IMR-90 (cell line): ENCODE measurements at regions not wholly inside any gene's neighbourhood (a gene's known extent, or its start where the extent isn't known, plus 50 kb on each side); places are given as distances from the start of the nearest gene placed in this dataset.

Experiments
- ATAC-seq: fragments of 200-7000 bp; cut with Tn5 transposase; 2 replicates; pipeline ENCODE4 v1.9.1; 2020; ENCODE audit warnings: low read depth, mild to moderate bottlenecking, moderate library complexity
- BruUV-seq: library from RNA; stranded (reverse); fragments of 400-500 nt; replicated peaks from 2 replicates; lab custom pipeline; 2021; lab: Mats Ljungman, UMichigan
- CTCF ChIA-PET: fragments of 300-600 bp; formaldehyde crosslinking; extraction: SDS; loops from one replicate; lab custom pipeline; 2021; ENCODE audit warnings: antibody characterized with exemption; lab: Yijun Ruan, JAX
- POLR2A ChIA-PET: fragments of 300-600 bp; sonication (Branson Sonifier 250); formaldehyde crosslinking; loops from one replicate; lab custom pipeline; 2022; ENCODE audit warnings: antibody characterized with exemption; ENCODE audit not compliant: unreplicated experiment; lab: Charles Lee
- DNase-seq: peaks from one replicate; pipeline ENCODE4 v3.0.0; 2013
- H2AFZ ChIP-seq: replicated peaks from 2 replicates; pipeline ENCODE3; 2013; ENCODE audit warnings: low read length, mild to moderate bottlenecking; ENCODE audit not compliant: poor library complexity
- H2AK5ac ChIP-seq: 2 replicates; pipeline ENCODE4 v1.6.1; 2013; ENCODE audit warnings: low read depth, low read length, inconsistent platforms
- H2AK9ac ChIP-seq: replicated peaks from 2 replicates; pipeline ENCODE3; 2013; ENCODE audit warnings: mild to moderate bottlenecking, low read depth, low read length, moderate library complexity; ENCODE audit not compliant: poor library complexity
- H2BK120ac ChIP-seq: 2 replicates; pipeline ENCODE4 v1.6.1; 2013; ENCODE audit warnings: low read depth, low read length, inconsistent platforms
- H2BK15ac ChIP-seq: 3 replicates; pipeline ENCODE4 v1.6.1; 2013; ENCODE audit warnings: low read depth, low read length, inconsistent platforms
- H2BK20ac ChIP-seq: 2 replicates; pipeline ENCODE4 v1.6.1; 2013; ENCODE audit warnings: low read depth, mild to moderate bottlenecking, inconsistent platforms, low read length, moderate library complexity
- H2BK5ac ChIP-seq: 2 replicates; pipeline ENCODE4 v1.6.1; 2013; ENCODE audit warnings: mild to moderate bottlenecking, low read depth, low read length, inconsistent platforms; ENCODE audit not compliant: poor library complexity, severe bottlenecking
- H3K14ac ChIP-seq: replicated peaks from 2 replicates; pipeline ENCODE4 v1.6.1; 2013; ENCODE audit warnings: low read depth, low read length, inconsistent platforms
- H3K18ac ChIP-seq: 2 replicates; pipeline ENCODE4 v1.6.1; 2013; ENCODE audit warnings: low read depth, low read length, control low read depth
- H3K23ac ChIP-seq: 2 replicates; pipeline ENCODE4 v1.6.1; 2013; ENCODE audit warnings: low read depth, low read length, inconsistent platforms
- H3K27ac ChIP-seq: 2 replicates; pipeline ENCODE4 v1.5.1; 2013; ENCODE audit warnings: mild to moderate bottlenecking, control low read depth, low read length; ENCODE audit not compliant: insufficient read depth
- H3K27me3 ChIP-seq: 2 replicates; pipeline ENCODE4 v1.6.1; 2013; ENCODE audit warnings: low read length; ENCODE audit not compliant: control insufficient read depth, insufficient read depth
- H3K36me3 ChIP-seq: 2 replicates; pipeline ENCODE4 v1.6.1; 2013; ENCODE audit warnings: low read length, mixed read lengths; ENCODE audit not compliant: control insufficient read depth, insufficient read depth
- H3K4ac ChIP-seq: 2 replicates; pipeline ENCODE4 v1.6.1; 2013; ENCODE audit warnings: low read depth, low read length, inconsistent platforms
- H3K4me1 ChIP-seq: 2 replicates; pipeline ENCODE4 v1.6.1; 2013; ENCODE audit warnings: low read length, mixed read lengths; ENCODE audit not compliant: control insufficient read depth, insufficient read depth
- H3K4me2 ChIP-seq: 2 replicates; pipeline ENCODE4 v1.6.1; 2013; ENCODE audit warnings: low read depth, mild to moderate bottlenecking, control low read depth, low read length, moderate library complexity
- H3K4me3 ChIP-seq: 2 replicates; pipeline ENCODE4 v1.5.1; 2013; ENCODE audit warnings: low read depth, mild to moderate bottlenecking, control low read depth, low read length, moderate library complexity; ENCODE audit not compliant: insufficient read depth
- H3K56ac ChIP-seq: 2 replicates; pipeline ENCODE4 v1.6.1; 2013; ENCODE audit warnings: low read length, inconsistent platforms; ENCODE audit not compliant: insufficient read depth; ENCODE audit errors: extremely low read depth
- H3K79me1 ChIP-seq, 2 experiments: 2 replicates each; pipeline ENCODE4 v1.6.1; 2013; ENCODE audit warnings: low read length in 2 of 2, inconsistent platforms in 1 of 2, low read depth in 1 of 2
- H3K9ac ChIP-seq: 2 replicates; pipeline ENCODE4 v1.6.1; 2013; ENCODE audit warnings: low read depth, low read length, control low read depth
- H3K9me1 ChIP-seq: 2 replicates; pipeline ENCODE4 v1.6.1; 2013; ENCODE audit warnings: low read length, inconsistent platforms; ENCODE audit not compliant: insufficient read depth
- H3K9me3 ChIP-seq: 2 replicates; pipeline ENCODE4 v1.6.1; 2013; ENCODE audit warnings: low read length; ENCODE audit not compliant: control insufficient read depth, insufficient read depth
- H4K20me1 ChIP-seq: 2 replicates; pipeline ENCODE4 v1.6.1; 2013; ENCODE audit warnings: low read length, inconsistent platforms; ENCODE audit not compliant: insufficient read depth
- H4K5ac ChIP-seq: 2 replicates; pipeline ENCODE4 v1.6.1; 2013; ENCODE audit warnings: mild to moderate bottlenecking, low read depth, low read length, control low read depth
- H4K8ac ChIP-seq, 2 experiments: 2 replicates each; pipeline ENCODE4 v1.6.1; 2013; ENCODE audit warnings: low read depth in 2 of 2, low read length in 2 of 2, control low read depth in 1 of 2, inconsistent platforms in 1 of 2
- H4K91ac ChIP-seq: 2 replicates; pipeline ENCODE4 v1.6.1; 2013; ENCODE audit warnings: low read depth, low read length, inconsistent platforms; ENCODE audit not compliant: insufficient read depth
- BHLHE40 ChIP-seq: fragments of 150-350 bp; IDR thresholded peaks from 2 replicates; pipeline ENCODE4 v1.6.1; 2016; ENCODE audit warnings: mild to moderate bottlenecking, low read depth, low read length
- CEBPB ChIP-seq: IDR thresholded peaks from 2 replicates; pipeline ENCODE4 v1.6.1; 2012; ENCODE audit warnings: low read depth, low read length, improper control_type of control experiment
- CHD1 ChIP-seq: IDR thresholded peaks from 2 replicates; pipeline ENCODE4 v1.6.1; 2012; ENCODE audit warnings: low read depth, low read length, improper control_type of control experiment
- CTCF ChIP-seq: conservative IDR thresholded peaks from 2 replicates; pipeline ENCODE4 v1.5.1; 2012; ENCODE audit warnings: mild to moderate bottlenecking, low read depth, low read length, improper control_type of control experiment
- ELK1 ChIP-seq: fragments of 150-350 bp; IDR thresholded peaks from 2 replicates; pipeline ENCODE4 v1.6.1; 2016; ENCODE audit warnings: low read depth, mild to moderate bottlenecking, low read length, moderate library complexity, borderline replicate concordance
- FOS ChIP-seq: fragments of 150-350 bp; IDR thresholded peaks from 2 replicates; pipeline ENCODE4 v1.6.1; 2016; ENCODE audit warnings: low read depth, low read length
- MAFK ChIP-seq: IDR thresholded peaks from 2 replicates; pipeline ENCODE4 v1.6.1; 2012; ENCODE audit warnings: low read depth, low read length, improper control_type of control experiment
- MAZ ChIP-seq: IDR thresholded peaks from 2 replicates; pipeline ENCODE4 v1.6.1; 2012; ENCODE audit warnings: low read depth, mild to moderate bottlenecking, low read length, improper control_type of control experiment, moderate library complexity, borderline replicate concordance
- MXI1 ChIP-seq: IDR thresholded peaks from 2 replicates; pipeline ENCODE4 v1.6.1; 2012; ENCODE audit warnings: low read depth, mild to moderate bottlenecking, low read length, moderate library complexity, borderline replicate concordance
- NFE2L2 ChIP-seq: fragments of 150-350 bp; IDR thresholded peaks from 2 replicates; pipeline ENCODE4 v1.6.1; 2016; ENCODE audit warnings: low read depth, mild to moderate bottlenecking, low read length
- POLR2A ChIP-seq: IDR thresholded peaks from 2 replicates; pipeline ENCODE4 v1.6.1; 2012; ENCODE audit warnings: mild to moderate bottlenecking, low read depth, low read length
- RAD21 ChIP-seq: IDR thresholded peaks from 2 replicates; pipeline ENCODE4 v1.6.1; 2012; ENCODE audit warnings: low read length, improper control_type of control experiment
- RCOR1 ChIP-seq: IDR thresholded peaks from 2 replicates; pipeline ENCODE4 v1.6.1; 2012; ENCODE audit warnings: mild to moderate bottlenecking, low read length, improper control_type of control experiment; ENCODE audit not compliant: insufficient replicate concordance
- RFX5 ChIP-seq: IDR thresholded peaks from 2 replicates; pipeline ENCODE4 v1.8.0; 2012; ENCODE audit warnings: low read depth, mild to moderate bottlenecking, low read length, moderate library complexity
- SMC3 ChIP-seq: fragments of 150-350 bp; IDR thresholded peaks from 2 replicates; pipeline ENCODE4 v1.6.1; 2016; ENCODE audit warnings: low read depth, mild to moderate bottlenecking, antibody characterized with exemption, low read length, moderate library complexity
- USF2 ChIP-seq: fragments of 150-350 bp; IDR thresholded peaks from 2 replicates; pipeline ENCODE4 v1.6.1; 2017; ENCODE audit warnings: mild to moderate bottlenecking, antibody characterized with exemption, low read length, low read depth
- WGBS, 2 experiments: methylation state at CpG; one replicate each; pipeline versions ENCODE4 v1.1.5 to v1.1.7; 2013; ENCODE audit warnings: missing lambda C conversion rate in 2 of 2; ENCODE audit not compliant: insufficient read length in 1 of 2; ENCODE audit errors: extremely low coverage in 2 of 2; 5-methylcytosine and 5-hydroxymethylcytosine counted together
- dilution Hi-C: fragments of 300-500 bp; cut with HindIII; formaldehyde crosslinking; loops from one replicate; pipeline ENCODE4 v1.14.3; 2018; ENCODE audit warnings: low sequenced_read_pairs; ENCODE audit not compliant: unreplicated experiment
- in situ Hi-C: fragments of 300-500 bp; cut with MboI; formaldehyde crosslinking; loops from 3 replicates; pipeline ENCODE4 v1.14.3; 2019; ENCODE audit warnings: low sequenced_read_pairs, inconsistent platforms, mixed read lengths
- intact Hi-C: fragments of 100-400 bp; cut with micrococcal nuclease; formaldehyde crosslinking; loops from 2 replicates; pipeline ENCODE4 v1.10.0; 2022

GRCh38 chr10:21039721-21040120, 142.6 kb upstream of the NEBL start:
- ChIA-PET POLR2A (no interaction called here), CTCF (no interaction called here)
- no peaks in the 10 kb centered on the region for H3K4me1 ChIP-seq
- no peak overlapping the region for H4K8ac ChIP-seq
- in situ Hi-C loops, result no loop called here
- no peaks in the 10 kb centered on the region for H3K79me1 ChIP-seq
- H3K14ac ChIP-seq, result no peak overlapping the region
- H4K5ac ChIP-seq, result no peak overlapping the region
- DNase-seq (no peak), ATAC-seq (no peak)
- no peak overlapping the region for H3K18ac ChIP-seq
- H2AK5ac ChIP-seq, result no peak overlapping the region
- no peak overlapping the region for H2BK5ac ChIP-seq
- dilution Hi-C loops, result no loop called here
- no peaks in the 10 kb centered on the region for H4K20me1 ChIP-seq
- no peak overlapping the region for H2BK120ac ChIP-seq
- H2AK9ac ChIP-seq, result no peak overlapping the region
- H3K4ac ChIP-seq, result no peak overlapping the region
- intact Hi-C loops, result no loop called here
- H2BK15ac ChIP-seq, result no peak overlapping the region
- no peak overlapping the region for H4K91ac ChIP-seq
- no peak overlapping the region for H3K4me3 ChIP-seq
- no peak overlapping the region for H2AFZ ChIP-seq
- peaks cover 2% of the 10 kb centered on the region; the same call in 1 of the 2 replicates for H3K9me3 ChIP-seq
- no peak overlapping the region for H3K4me2 ChIP-seq
- H3K56ac ChIP-seq, result no peak overlapping the region
- no peak overlapping the region for H2BK20ac ChIP-seq
- H3K9ac ChIP-seq, result no peak overlapping the region
- no peaks in the 10 kb centered on the region for H3K9me1 ChIP-seq
- TF ChIP-seq SMC3 (no peak), NFE2L2 (no peak), CHD1 (no peak), MAFK (no peak), CEBPB (no peak), USF2 (no peak), RAD21 (no peak), BHLHE40 (no peak), RCOR1 (no peak), FOS (no peak), MAZ (no peak), ELK1 (no peak), RFX5 (no peak), CTCF (no peak), POLR2A (no peak), MXI1 (no peak)
- no peak overlapping the region for H3K27ac ChIP-seq
- BruUV-seq, result no TSS peak
- no peak overlapping the region for H3K23ac ChIP-seq
- H3K36me3 ChIP-seq, result no peaks in the 10 kb centered on the region
- no CpG with 5 or more reads among the region's 3 CpGs for WGBS, 2 experiments
- no peaks in the 10 kb centered on the region for H3K27me3 ChIP-seq
